GM21528 (cell line): ENCODE measurements at regions not wholly inside any gene's neighbourhood (a gene's known extent, or its start where the extent isn't known, plus 50 kb on each side); places are given as distances from the start of the nearest gene placed in this dataset.

Experiments used
- ATAC-seq: cut with Tn5 transposase; IDR thresholded peaks from one replicate; pipeline ENCODE4 v1.9.1; 2021; ENCODE audit warnings: mild to moderate bottlenecking, moderate library complexity; ENCODE audit not compliant: unreplicated experiment, low FRiP score

DNA sequence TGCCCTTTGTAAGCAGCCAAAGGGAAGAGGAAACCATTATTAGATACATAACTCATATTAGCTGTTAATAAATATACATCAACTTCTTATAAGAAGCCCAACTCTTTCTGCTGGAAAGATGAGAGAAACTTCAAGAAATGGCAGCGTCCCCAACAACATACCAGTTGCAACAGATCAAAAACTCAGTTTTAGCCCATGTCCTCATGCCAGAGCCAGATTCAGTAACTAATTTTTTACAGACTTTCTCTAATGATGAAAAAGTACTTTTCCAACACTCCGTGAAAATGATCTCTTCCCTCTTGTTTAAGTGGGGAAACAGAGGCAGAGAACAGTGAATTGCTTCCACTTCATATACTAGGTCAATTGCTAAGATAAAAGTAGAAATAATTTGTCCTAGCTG, 206.8 kb upstream of the NUDT4 start:
- no peak for ATAC-seq

GRCh38 chr12:93173178-93173957, 204.4 kb upstream of the NUDT4 start:
- ATAC-seq = no peak

DNA sequence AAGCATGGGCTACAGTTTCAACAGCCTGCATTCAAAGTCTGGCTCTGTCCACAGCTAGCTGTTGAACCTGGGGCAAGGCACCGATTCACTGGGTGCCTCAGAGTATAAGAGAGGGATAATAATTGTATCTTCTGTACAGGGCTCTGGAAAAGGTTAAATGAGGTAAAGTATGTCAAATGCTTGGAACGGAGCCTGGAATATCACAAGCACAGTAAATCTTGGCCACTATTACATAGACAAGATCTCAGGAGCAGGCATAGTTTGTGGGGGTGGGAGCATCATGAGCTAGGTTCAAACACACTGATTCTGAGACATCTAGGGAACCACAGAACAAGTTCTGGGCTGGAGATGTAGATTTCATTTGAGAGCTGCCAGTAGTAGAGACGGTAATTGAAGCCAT, 203.7 kb upstream of the NUDT4 start:
- ATAC-seq = no peak

DNA sequence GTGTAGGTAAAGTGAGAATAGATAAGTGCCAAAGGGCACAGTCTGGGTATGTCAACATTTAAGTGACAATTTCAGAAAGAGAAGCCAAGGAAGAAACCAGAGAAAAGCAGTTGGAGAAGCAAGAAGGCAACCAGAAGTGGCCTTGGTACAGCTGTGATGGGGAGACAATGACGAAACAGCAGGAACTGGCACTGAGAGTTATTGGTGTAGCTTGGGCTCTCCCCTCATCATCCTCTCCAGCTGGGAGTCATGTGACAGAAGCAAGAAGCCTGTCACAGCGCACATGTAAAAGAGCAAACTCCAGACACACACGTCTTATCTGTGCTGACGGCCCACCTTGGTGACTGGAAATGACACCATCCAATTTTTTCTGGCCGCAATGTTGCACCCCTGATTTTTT, 203.3 kb upstream of the NUDT4 start:
- ATAC-seq = no peak

DNA sequence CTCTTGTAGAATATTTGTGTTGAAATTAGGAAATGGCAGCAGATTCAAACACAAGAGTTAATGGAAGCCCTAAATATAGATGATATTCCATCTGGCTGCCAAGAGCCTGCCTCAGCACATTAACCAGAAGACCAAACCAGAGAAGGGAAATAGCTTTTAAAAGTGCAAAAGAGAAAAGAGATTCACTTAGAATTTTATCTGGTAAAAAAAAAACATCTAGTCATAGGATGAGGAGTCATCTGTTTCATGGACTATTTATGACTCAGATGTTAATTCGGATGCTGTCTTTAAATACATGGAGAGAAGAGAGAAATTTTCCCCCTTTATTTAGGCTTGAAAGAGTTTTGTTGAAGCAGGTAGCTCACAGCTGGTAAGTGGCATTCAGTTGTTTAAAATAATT, 201.6 kb upstream of the NUDT4 start:
- ATAC-seq = no peak

DNA sequence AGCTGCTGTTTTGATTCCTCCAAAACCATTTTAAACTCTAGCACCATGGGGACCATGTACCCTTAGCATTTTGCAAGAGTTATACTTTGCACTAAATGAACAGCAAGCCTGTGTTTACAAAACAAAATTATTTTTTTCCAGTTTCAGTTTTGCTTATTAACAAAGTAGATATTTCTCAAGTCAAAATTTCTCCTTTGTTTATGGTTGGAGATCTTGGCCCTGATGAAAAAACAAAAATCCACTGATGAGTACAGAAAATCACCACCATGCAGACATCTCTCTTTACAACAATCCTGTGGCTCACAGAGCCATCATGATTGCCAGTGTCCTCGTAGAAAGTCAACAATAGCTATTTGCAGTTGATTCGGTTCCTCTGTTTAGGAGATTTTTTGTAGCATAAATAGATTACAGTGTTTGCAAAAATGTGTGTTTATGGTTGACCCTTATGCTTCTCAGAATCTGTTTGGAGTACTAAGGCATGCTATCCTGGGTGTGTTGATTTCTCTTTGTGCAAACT, 201.1 kb upstream of the NUDT4 start:
- no peak for ATAC-seq

DNA sequence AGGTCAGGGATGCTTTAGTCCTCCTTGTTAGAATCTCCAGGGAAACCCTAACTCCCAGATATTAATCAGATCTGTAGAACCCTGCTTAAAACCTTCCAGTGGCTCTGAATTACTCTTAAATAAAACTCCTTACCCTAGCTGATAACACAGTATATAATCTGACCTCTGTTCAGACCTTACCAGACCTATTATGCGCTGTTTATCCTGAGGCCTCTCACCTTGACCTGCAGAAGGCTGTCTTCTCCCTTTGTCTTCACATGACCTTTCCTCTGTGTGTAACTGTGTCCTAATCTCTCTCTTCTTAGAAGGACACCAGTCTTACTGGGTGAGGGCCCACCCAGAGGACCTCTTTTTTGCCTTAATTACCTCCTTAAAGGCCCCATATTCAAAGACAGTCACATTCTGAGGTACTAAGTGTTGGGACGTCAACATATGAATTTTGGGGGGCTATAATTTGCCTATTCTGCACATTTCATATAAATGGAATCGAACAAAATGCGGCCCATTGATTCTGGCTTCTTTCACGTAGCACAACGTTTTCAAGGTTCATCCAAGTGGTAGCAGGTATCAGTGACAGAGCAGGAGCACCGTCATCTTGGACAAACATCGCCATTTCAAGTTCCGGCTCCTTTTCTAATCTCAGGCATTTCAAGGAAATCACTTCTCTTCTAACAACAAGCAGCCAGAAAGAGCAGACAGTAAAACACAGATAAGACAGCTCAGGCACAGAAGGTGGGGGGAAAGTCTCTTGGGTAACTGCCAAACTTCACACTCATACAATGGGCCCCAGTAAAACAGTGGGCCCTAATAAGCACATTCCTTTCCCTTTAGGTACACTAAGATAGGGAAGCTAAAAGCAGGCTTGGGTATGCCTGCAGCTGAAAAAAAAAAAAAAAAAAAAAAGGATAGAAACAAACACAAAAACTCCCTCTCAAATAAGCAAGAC, 200.2 kb upstream of the NUDT4 start:
- ATAC-seq = no peak

DNA sequence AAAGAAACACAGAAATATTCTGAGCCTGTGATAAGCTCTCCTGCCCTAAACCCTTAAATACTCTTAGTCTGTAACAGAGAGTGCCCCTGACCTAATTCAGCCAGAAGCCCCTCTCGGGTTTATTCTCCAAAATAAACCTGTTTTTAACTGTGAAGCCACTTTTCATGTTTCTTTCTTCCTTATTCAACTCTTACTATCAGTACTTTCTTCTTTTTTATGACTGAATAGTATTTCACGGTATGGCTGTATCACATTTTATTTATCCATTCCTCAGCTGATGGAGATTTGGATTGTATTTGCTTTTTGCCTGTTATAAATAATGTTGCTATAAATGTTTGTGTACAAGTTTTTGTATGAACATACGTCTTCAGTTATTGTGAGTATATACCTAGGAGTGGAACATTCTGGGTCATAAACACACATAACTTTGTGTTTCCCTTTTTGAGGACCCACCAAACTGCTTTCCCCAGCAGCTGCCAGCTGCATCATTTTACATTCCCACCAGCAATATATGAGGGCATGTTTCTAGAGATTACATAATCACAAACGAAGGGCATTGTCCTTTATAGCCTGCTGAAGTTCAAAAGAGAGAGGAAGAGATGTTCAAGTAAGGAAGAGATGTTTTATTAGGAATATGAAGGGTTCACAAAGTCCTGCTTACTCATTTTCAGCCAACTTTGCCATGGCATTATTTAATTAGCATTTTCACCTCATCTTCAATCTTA, 199.4 kb upstream of the NUDT4 start:
- ATAC-seq = no peak

- no peak for ATAC-seq
Observed at GRCh38 chr12:93179792-93180191, 197.9 kb upstream of the NUDT4 start.

DNA sequence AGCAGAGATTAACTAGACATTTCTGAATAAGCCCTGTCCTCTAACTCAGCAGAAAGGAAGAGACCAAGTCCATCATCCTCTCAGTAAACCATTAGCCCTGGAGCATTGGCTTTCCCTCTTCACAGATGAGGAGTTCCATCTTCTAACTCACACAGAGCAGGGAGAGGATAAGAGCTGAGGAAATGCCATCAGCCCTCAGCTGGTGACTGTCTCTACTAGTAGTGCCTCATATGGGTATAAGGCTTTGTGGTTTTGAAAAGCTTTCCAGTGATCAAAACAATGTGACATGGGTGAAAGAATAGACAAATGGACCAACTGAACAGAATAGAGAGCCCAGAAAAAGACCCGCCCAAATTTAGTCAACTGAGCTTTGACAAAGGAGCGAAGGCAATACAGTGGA, 197.2 kb upstream of the NUDT4 start:
- ATAC-seq = no peak

DNA sequence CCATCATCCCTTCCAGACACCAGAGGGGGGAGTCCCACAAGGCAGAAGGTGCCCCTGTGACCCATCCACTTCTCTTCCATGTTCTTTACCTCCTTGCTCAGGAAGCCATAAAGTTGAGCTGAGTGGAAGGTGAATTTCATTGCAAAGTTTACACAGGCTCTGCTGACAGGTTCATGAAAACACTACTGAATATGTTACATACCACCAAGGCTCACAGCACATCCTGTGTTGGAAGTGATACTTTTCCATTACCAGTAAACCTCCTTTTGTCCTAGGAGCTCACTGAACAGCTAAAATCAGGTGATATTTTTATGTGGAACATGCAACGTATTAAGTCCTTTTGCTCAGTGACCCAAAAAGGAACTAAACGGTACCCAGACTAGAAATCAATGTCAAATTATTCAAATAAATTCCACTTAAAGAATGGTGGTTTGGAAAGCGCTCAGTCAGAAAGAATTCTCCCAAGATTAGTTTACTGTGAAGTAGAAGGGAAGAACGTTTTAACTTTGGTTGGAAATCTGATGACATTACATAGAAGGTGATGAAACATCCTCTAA, 196.2 kb upstream of the NUDT4 start:
- ATAC-seq = no peak

GRCh38 chr12:93183940-93184671, 193.6 kb upstream of the NUDT4 start:
- peak; percentile 83 for ATAC-seq

DNA sequence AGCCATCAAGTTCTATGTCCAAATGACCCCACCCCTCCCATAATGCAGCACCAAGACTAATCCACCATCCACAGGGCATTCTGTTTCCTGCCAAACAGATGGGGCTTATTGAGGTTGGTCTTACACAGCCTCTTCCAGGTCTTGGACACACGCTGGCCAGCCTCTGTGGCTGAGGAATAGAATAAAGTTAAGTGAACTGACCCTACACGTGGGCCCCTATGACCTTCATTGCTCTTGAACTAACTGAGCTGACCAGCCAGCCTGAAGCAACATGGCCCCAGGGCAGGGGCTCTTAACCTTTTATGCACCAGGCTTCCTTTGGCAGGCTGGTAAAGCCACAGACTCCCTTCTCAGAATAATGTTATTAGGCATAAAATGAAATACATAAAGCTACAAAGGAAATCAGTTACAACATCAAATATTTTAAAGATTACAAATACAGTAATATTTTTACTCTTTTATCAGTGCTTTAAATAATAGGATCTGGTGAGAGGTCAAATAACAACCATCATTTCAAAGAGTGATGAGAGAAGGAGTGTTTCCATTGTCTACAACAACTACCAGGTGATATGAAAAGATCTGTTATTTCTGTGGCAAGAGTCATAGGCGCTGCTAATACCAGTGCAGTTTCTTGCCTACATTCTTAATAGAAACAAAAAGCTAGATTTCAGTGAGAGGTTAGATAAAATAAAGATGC, 192.9 kb upstream of the NUDT4 start:
- ATAC-seq = no peak

DNA sequence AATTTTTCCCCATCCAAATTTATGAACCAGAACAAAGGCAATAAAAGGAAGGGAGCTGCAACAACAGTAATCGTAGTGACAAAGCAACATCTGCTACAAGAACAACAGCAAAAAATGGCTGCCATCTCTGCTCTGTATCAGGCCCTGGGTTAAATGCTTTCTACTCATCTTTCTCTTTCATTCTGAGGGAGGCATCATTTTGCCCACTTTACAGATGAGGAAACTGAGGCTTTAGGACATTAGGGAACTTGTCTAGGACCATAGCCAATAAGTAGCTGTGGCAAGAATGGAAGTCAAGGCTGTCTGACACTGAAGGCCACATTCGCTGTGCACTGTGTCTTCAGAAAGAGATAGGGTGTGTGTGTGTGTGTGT, 192.4 kb upstream of the NUDT4 start:
- no peak for ATAC-seq

DNA sequence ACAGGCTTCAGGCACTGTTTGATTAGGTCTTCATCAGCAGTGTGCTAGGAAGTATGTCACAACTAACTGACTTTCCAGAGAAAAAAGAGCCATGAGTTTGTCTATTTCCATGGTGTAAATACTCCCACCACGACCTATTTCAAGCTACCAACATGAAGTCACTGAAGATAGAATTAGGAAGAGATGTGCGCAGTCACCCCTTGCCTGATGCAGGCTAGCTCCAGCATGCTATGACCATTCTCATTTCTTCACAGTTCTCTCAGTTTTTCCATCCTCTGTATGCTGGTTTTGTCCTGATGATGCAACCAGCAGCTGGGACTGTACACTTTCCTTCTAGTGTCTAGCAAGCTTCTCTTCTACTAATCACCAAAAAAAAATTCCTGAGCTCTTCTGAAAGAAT, 191.6 kb upstream of the NUDT4 start:
- ATAC-seq = no peak

DNA sequence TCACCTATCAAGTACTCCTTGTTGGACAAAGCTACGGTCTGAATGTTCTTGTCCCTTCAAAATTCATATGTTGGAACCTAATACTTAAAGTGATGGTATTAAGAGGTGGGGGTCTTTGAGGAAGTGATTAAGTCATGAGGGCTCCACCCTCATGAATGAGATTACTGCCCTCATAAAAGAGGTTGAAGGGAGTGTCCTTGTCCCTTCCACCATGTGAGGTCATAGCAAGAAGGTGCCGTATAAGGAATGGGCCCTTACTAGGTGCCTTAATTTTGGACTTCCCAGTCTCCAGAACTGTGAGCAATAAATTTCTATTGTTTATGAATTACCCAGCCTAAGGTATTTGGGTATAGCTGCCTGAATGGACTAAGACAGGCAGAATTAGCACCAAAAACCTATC, 191.1 kb upstream of the NUDT4 start:
- no peak for ATAC-seq

- no peak for ATAC-seq
Observed at GRCh38 chr12:93191423-93191822, 186.3 kb upstream of the NUDT4 start.

DNA sequence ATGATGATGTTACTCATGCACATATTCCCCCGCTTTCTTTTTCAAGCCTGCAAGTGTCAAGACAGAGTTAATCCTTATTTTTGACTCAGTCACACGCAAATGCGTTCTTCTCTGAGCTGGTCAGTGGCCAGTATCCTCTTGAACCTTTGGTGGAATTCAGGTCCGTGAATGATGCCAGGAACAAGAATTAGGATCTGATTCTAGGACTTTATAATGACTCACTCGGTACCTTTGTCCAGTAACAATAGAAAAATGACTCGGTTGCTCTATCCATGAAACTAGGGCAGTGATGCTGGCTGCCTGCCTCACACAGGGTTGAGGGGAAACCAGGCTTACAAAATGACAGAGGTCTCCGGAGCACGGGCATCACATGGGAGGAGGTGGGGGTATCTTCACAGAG, 185.8 kb upstream of the NUDT4 start:
- ATAC-seq = no peak

- ATAC-seq = no peak
Observed at GRCh38 chr12:93192878-93193277, 184.8 kb upstream of the NUDT4 start.
